PFSK-1 (cell line): ENCODE measurements at regions not wholly inside any gene's neighbourhood (a gene's known extent, or its start where the extent isn't known, plus 50 kb on each side); places are given as distances from the start of the nearest gene placed in this dataset.

Experiments used
- FOXP2 ChIP-seq: optimal IDR thresholded peaks from 2 replicates; pipeline ENCODE3; 2011; ENCODE audit warnings: borderline replicate concordance, control low read depth, inconsistent platforms; ENCODE audit not compliant: insufficient read depth; ENCODE audit errors: extremely low read length, extremely low read depth
- POLR2AphosphoS5 ChIP-seq: IDR thresholded peaks from 2 replicates; pipeline ENCODE4 v1.6.1; 2012; ENCODE audit warnings: low read depth, mild to moderate bottlenecking, control low read depth, low read length, moderate library complexity
- SIN3A ChIP-seq: IDR thresholded peaks from 2 replicates; pipeline ENCODE4 v1.6.1; 2012; ENCODE audit warnings: mild to moderate bottlenecking, low read length, moderate library complexity, borderline replicate concordance; ENCODE audit not compliant: insufficient read depth
- TAF1 ChIP-seq: IDR thresholded peaks from 2 replicates; pipeline ENCODE4 v1.6.1; 2012; ENCODE audit warnings: low read length, control low read depth, borderline replicate concordance; ENCODE audit not compliant: insufficient read depth
- TF ChIP-seq, protein P1 (sequence below), 2 experiments: IDR thresholded peaks; 2 replicates each; pipeline versions ENCODE4 v1.6.1 to v1.8.0; 2011 to 2012; ENCODE audit warnings: low read depth in 2 of 2, low read length in 2 of 2, control low read depth in 1 of 2, inconsistent platforms in 1 of 2, mild to moderate bottlenecking in 1 of 2, moderate library complexity in 1 of 2; ENCODE audit not compliant: insufficient read depth in 1 of 2

GRCh38 chr9:93830606-93831005 is 124.5 kb downstream of the BARX1 start:
- TF ChIP-seq SIN3A = no peak
- no peak for TF ChIP-seq POLR2AphosphoS5
- TF ChIP-seq TAF1 = no peak
- no peak for TF ChIP-seq FOXP2
- TF ChIP-seq, protein P1, sequence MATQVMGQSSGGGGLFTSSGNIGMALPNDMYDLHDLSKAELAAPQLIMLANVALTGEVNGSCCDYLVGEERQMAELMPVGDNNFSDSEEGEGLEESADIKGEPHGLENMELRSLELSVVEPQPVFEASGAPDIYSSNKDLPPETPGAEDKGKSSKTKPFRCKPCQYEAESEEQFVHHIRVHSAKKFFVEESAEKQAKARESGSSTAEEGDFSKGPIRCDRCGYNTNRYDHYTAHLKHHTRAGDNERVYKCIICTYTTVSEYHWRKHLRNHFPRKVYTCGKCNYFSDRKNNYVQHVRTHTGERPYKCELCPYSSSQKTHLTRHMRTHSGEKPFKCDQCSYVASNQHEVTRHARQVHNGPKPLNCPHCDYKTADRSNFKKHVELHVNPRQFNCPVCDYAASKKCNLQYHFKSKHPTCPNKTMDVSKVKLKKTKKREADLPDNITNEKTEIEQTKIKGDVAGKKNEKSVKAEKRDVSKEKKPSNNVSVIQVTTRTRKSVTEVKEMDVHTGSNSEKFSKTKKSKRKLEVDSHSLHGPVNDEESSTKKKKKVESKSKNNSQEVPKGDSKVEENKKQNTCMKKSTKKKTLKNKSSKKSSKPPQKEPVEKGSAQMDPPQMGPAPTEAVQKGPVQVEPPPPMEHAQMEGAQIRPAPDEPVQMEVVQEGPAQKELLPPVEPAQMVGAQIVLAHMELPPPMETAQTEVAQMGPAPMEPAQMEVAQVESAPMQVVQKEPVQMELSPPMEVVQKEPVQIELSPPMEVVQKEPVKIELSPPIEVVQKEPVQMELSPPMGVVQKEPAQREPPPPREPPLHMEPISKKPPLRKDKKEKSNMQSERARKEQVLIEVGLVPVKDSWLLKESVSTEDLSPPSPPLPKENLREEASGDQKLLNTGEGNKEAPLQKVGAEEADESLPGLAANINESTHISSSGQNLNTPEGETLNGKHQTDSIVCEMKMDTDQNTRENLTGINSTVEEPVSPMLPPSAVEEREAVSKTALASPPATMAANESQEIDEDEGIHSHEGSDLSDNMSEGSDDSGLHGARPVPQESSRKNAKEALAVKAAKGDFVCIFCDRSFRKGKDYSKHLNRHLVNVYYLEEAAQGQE (IDR thresholded peaks at IDR 0.05; ENCODE audit: insufficient read depth in 1 of 2, low read depth in 2 of 2, low read length in 2 of 2) = no peak
